ENCODE measurements at regions not wholly inside any gene's neighbourhood (a gene's known extent, or its start where the extent isn't known, plus 50 kb on each side); places are given as distances from the start of the nearest gene placed in this dataset.
A peak's percentile ranks its signal among the peaks of the same experiment; 100 is the strongest.

DNA sequence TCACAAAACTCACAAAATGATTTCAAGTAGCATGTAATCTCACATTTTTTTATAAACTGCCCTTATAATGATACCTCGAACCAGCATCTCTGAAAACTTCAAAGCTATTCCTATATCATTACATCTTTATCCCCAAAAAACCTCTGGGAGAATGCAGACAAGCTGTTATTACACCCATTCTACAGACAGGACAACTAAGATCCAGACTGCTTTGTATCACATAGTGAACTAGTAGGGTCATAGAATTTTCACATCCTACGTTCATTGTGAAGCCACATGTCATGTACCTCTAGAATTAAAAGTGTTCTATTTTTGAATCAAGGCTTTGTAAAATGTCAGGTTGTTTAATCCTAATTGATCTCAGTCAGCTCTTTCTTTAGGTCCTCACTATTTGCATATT, 98.7 kb upstream of the RAP2B start:
- ATAC-seq: no peak
- TF ChIP-seq ISL1 (CRISPR knock-in tag; IDR thresholded peaks at IDR 0.05) (no peak), TCF4 (CRISPR knock-in tag; IDR thresholded peaks at IDR 0.05; ENCODE audit: borderline replicate concordance) (no peak), ZNF565 (CRISPR knock-in tag; conservative IDR thresholded peaks at IDR 0.05; ENCODE audit: low read depth) (no peak), ZNF70 (CRISPR knock-in tag; IDR thresholded peaks at IDR 0.05) (no peak), ZC3H10 (CRISPR knock-in tag; IDR thresholded peaks at IDR 0.05) (no peak), SNAI2 (CRISPR knock-in tag; IDR thresholded peaks at IDR 0.05) (no peak)

DNA sequence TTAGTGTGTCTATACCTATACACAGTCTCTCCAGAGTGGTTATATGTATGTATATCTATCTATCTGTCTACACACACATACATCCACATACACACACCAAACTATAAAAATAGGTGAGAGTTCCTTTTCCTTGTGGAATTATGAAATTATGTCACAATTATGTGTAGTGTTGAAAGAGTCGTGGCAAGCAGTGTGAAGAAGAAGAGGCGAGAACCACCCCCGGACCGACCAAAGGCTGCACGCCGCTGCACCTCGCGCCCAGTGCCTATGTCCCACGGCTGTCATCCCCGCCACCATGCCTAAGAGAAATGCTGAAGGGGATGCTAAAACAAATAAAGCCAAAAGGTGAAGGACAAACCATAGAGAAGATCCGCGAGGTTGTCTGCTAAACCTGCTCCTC, 95.0 kb upstream of the RAP2B start:
- no peak for ATAC-seq
- TF ChIP-seq OSR1 (CRISPR knock-in tag; IDR thresholded peaks at IDR 0.05) (no peak), ZFP30 (CRISPR knock-in tag; IDR thresholded peaks at IDR 0.05) (no peak), TCF4 (CRISPR knock-in tag; IDR thresholded peaks at IDR 0.05; ENCODE audit: borderline replicate concordance) (no peak), ARNTL (CRISPR knock-in tag; IDR thresholded peaks at IDR 0.05; ENCODE audit: borderline replicate concordance, low read depth) (no peak), SNAI2 (CRISPR knock-in tag; IDR thresholded peaks at IDR 0.05) (no peak)

DNA sequence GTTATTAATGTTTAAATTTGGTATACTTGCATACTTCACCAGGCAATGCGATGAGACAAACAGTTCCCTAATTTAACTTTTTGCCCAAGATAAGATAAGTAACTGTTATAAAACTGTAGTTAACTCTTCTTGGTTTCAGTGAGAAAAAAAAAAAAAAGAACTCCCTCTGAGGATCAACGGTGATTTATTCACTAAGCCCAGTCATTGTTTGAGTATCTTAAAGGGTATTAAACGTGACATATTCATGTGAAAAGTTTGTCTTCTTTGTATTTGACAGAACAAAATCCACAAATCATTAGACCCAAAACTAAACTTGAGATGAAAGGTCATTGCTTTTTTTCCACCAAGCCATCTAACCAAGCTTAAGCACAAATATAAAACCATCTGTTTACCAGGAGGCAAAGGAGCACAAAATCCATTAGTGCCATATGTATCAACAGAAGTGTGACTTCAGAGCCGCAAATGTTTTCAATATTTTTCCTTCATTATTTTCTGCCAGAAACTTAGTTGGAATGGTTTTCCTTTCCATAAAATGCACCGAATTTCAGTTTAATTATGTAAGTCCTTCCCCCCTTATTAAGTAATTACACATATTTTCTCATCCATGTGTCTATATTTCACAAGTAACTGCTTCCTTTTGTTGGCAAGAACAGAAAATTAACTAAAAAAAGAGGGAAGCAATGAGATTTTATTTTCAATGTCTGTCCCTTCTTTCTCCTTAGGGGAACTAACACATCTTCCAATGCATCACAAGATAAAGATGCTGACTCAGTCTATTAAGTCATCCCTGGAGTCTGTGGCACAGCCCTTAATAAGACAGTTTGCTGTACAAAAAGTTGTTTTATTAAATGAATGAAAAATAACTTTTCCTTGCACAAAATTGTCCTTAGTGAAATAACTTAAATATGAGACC, 92.2 kb upstream of the RAP2B start:
- ATAC-seq: peak; percentile 93
- no peak for TF ChIP-seq TOX (CRISPR knock-in tag; IDR thresholded peaks at IDR 0.05; ENCODE audit: borderline replicate concordance)
- TF ChIP-seq, protein P1, sequence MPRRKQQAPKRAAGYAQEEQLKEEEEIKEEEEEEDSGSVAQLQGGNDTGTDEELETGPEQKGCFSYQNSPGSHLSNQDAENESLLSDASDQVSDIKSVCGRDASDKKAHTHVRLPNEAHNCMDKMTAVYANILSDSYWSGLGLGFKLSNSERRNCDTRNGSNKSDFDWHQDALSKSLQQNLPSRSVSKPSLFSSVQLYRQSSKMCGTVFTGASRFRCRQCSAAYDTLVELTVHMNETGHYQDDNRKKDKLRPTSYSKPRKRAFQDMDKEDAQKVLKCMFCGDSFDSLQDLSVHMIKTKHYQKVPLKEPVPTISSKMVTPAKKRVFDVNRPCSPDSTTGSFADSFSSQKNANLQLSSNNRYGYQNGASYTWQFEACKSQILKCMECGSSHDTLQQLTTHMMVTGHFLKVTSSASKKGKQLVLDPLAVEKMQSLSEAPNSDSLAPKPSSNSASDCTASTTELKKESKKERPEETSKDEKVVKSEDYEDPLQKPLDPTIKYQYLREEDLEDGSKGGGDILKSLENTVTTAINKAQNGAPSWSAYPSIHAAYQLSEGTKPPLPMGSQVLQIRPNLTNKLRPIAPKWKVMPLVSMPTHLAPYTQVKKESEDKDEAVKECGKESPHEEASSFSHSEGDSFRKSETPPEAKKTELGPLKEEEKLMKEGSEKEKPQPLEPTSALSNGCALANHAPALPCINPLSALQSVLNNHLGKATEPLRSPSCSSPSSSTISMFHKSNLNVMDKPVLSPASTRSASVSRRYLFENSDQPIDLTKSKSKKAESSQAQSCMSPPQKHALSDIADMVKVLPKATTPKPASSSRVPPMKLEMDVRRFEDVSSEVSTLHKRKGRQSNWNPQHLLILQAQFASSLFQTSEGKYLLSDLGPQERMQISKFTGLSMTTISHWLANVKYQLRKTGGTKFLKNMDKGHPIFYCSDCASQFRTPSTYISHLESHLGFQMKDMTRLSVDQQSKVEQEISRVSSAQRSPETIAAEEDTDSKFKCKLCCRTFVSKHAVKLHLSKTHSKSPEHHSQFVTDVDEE (CRISPR knock-in tag; IDR thresholded peaks at IDR 0.05): no peak
- TF ChIP-seq GLIS3 (CRISPR knock-in tag; IDR thresholded peaks at IDR 0.05): no peak

DNA sequence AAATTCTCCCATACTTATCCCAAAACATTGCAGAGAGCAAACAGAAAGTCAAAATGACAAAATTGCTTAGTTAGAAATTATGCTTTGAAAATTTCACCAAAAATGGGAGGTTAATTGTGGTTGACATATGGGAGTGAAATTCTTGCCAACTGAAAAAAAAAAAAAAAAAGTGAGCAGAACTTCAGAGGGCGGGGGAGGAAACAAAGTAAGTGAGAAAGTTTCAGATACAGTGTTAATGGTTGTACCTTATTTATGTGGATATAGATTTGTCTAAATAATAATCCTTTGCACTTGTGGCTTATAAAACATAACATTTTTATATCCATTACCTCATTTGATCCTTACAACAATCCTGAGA, 91.5 kb upstream of the RAP2B start:
- no peak for TF ChIP-seq CSDC2 (CRISPR knock-in tag; IDR thresholded peaks at IDR 0.05)
- no peak for TF ChIP-seq RARB (CRISPR knock-in tag; IDR thresholded peaks at IDR 0.05)
- no peak for TF ChIP-seq TCF4 (CRISPR knock-in tag; IDR thresholded peaks at IDR 0.05; ENCODE audit: borderline replicate concordance)
- TF ChIP-seq GLIS3 (CRISPR knock-in tag; IDR thresholded peaks at IDR 0.05): no peak
- TF ChIP-seq, protein P2, sequence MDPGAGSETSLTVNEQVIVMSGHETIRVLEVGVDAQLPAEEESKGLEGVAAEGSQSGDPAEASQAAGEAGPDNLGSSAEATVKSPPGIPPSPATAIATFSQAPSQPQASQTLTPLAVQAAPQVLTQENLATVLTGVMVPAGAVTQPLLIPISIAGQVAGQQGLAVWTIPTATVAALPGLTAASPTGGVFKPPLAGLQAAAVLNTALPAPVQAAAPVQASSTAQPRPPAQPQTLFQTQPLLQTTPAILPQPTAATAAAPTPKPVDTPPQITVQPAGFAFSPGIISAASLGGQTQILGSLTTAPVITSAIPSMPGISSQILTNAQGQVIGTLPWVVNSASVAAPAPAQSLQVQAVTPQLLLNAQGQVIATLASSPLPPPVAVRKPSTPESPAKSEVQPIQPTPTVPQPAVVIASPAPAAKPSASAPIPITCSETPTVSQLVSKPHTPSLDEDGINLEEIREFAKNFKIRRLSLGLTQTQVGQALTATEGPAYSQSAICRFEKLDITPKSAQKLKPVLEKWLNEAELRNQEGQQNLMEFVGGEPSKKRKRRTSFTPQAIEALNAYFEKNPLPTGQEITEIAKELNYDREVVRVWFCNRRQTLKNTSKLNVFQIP (CRISPR knock-in tag; IDR thresholded peaks at IDR 0.05; ENCODE audit: borderline replicate concordance, low read depth): no peak
- no peak for TF ChIP-seq PPARA (CRISPR knock-in tag; IDR thresholded peaks at IDR 0.05; ENCODE audit: borderline replicate concordance)
- TF ChIP-seq, protein P3, sequence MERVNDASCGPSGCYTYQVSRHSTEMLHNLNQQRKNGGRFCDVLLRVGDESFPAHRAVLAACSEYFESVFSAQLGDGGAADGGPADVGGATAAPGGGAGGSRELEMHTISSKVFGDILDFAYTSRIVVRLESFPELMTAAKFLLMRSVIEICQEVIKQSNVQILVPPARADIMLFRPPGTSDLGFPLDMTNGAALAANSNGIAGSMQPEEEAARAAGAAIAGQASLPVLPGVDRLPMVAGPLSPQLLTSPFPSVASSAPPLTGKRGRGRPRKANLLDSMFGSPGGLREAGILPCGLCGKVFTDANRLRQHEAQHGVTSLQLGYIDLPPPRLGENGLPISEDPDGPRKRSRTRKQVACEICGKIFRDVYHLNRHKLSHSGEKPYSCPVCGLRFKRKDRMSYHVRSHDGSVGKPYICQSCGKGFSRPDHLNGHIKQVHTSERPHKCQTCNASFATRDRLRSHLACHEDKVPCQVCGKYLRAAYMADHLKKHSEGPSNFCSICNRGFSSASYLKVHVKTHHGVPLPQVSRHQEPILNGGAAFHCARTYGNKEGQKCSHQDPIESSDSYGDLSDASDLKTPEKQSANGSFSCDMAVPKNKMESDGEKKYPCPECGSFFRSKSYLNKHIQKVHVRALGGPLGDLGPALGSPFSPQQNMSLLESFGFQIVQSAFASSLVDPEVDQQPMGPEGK (CRISPR knock-in tag; IDR thresholded peaks at IDR 0.05; ENCODE audit: borderline replicate concordance): no peak
- no peak for TF ChIP-seq ZNF565 (CRISPR knock-in tag; conservative IDR thresholded peaks at IDR 0.05; ENCODE audit: low read depth)
- ATAC-seq: peak; percentile 21; the same call in 2 of the 3 replicates

DNA sequence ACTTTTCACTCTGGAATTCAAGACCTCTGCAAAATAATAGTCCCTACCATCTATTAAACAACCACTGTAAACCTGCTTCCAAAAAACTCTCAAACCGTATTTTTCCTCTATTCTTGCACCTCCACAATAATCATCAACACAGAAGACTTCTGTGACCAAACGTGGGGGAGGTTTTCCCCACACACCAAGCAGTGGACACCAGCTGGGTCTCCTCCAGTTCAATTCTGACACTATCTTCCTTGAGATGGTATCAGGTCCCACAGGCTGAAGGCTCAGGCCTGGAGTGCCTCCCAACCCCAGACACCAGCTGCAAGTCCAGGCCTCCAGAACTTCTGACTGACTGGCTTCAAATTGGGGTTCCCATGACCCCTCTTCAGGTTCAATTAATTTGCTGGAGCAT, 89.6 kb upstream of the RAP2B start:
- no peak for TF ChIP-seq ZNF565 (CRISPR knock-in tag; conservative IDR thresholded peaks at IDR 0.05; ENCODE audit: low read depth)
- ATAC-seq: no peak

DNA sequence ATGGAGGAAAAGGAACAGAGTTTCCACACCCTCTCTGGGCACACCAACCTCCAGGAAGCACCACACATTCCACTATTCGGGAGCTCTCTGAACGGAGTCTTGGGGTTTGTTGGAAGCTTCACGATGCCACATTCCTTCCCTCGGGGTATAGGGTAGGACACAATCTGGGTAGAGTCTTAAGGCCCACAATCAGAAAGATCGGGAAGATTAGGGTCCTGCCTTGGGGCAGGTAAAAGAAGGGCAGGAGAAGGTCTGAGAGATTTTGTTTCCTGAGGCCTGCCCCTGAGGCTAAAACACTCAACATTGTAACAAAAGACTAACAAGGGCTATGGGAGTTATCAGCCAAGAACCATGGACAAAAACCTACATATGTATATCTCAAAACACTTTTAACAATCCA, 89.2 kb upstream of the RAP2B start:
- TF ChIP-seq ZFP30 (CRISPR knock-in tag; IDR thresholded peaks at IDR 0.05): no peak
- TF ChIP-seq, protein P2 (CRISPR knock-in tag; IDR thresholded peaks at IDR 0.05; ENCODE audit: borderline replicate concordance, low read depth): no peak
- TF ChIP-seq ZNF565 (CRISPR knock-in tag; conservative IDR thresholded peaks at IDR 0.05; ENCODE audit: low read depth): no peak
- TF ChIP-seq, protein P4, sequence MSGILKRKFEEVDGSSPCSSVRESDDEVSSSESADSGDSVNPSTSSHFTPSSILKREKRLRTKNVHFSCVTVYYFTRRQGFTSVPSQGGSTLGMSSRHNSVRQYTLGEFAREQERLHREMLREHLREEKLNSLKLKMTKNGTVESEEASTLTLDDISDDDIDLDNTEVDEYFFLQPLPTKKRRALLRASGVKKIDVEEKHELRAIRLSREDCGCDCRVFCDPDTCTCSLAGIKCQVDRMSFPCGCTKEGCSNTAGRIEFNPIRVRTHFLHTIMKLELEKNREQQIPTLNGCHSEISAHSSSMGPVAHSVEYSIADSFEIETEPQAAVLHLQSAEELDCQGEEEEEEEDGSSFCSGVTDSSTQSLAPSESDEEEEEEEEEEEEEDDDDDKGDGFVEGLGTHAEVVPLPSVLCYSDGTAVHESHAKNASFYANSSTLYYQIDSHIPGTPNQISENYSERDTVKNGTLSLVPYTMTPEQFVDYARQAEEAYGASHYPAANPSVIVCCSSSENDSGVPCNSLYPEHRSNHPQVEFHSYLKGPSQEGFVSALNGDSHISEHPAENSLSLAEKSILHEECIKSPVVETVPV (CRISPR knock-in tag; IDR thresholded peaks at IDR 0.05): no peak
- no peak for TF ChIP-seq RARB (CRISPR knock-in tag; IDR thresholded peaks at IDR 0.05)
- TF ChIP-seq ISL1 (CRISPR knock-in tag; IDR thresholded peaks at IDR 0.05): no peak
- ATAC-seq: no peak
